ENCODE measurements at regions not wholly inside any gene's neighbourhood (a gene's known extent, or its start where the extent isn't known, plus 50 kb on each side); places are given as distances from the start of the nearest gene placed in this dataset.

DNA sequence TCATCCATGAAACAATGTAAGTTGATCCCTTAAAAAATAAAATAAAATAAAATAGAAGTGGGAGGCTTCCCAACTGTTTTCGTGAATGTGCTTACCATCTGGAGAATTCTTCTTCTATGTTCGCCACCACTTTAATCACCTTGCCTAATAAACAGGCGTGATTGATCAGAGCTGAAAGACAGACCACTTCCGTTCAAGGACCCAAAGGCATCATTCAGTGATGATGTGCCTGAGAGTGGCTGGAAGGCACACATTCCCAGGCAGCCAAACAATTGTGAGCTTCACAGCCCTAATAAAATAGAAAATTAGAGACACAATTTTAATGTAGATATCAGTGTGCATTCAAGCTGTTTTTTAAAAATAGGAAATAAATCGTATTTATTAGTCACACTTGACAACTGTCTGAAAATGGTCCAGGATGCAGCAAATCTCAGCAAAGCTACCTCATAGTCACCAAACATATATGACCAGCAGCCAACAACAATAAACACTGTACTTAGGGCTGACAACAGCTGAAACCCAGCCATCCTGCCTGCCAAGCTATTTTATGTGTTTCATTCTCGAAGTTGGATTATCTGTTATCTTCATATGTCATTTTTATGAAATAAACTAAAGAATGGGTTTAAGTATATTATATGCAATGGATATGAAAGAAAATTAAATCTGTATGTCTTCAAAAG lies 163.2 kb upstream of the FAM9B start:
- TF ChIP-seq CTCF (conservative IDR thresholded peaks at IDR 0.05; ENCODE audit: low read depth in 2 of 2) (no peak), POLR2AphosphoS5 (IDR thresholded peaks at IDR 0.05; ENCODE audit: low read depth) (no peak), EZH2 (IDR thresholded peaks at IDR 0.05; ENCODE audit: low read depth, unreplicated experiment) (no peak), STAT1 (IDR thresholded peaks at IDR 0.05; ENCODE audit: unreplicated experiment) (no peak), REST (IDR thresholded peaks at IDR 0.05; ENCODE audit: unreplicated experiment) (no peak), ZNF331 (CRISPR knock-in tag; IDR thresholded peaks at IDR 0.05; ENCODE audit: low read depth) (no peak), EZH2phosphoT487 (IDR thresholded peaks at IDR 0.05; ENCODE audit: unreplicated experiment) (no peak), JUNB (IDR thresholded peaks at IDR 0.05; ENCODE audit: unreplicated experiment) (no peak), CREB1 (CRISPR knock-in tag; IDR thresholded peaks at IDR 0.05; ENCODE audit: low read depth) (no peak)

Data from GM23338 (cell line).